NB4 (cell line): ENCODE measurements at regions not wholly inside any gene's neighbourhood (a gene's known extent, or its start where the extent isn't known, plus 50 kb on each side); places are given as distances from the start of the nearest gene placed in this dataset.

ENCODE experiments used
- DNase-seq: peaks from one replicate; pipeline ENCODE4 v3.0.0; 2010; ENCODE audit warnings: low read depth
- H3K4me3 ChIP-seq: one replicate; pipeline ENCODE4 v1.5.1; 2011; ENCODE audit warnings: mild to moderate bottlenecking, low read depth, low read length, moderate library complexity
- CTCF ChIP-seq: IDR thresholded peaks from one replicate; pipeline ENCODE4 v1.5.1; 2012; ENCODE audit warnings: low read depth, low read length
- MAX ChIP-seq: IDR thresholded peaks from 2 replicates; pipeline ENCODE4 v1.6.1; 2011; ENCODE audit warnings: low read depth, low read length
- MYC ChIP-seq: IDR thresholded peaks from 2 replicates; pipeline ENCODE4 v1.6.1; 2011; ENCODE audit warnings: low read depth, low read length
- POLR2A ChIP-seq: IDR thresholded peaks from 2 replicates; pipeline ENCODE4 v1.6.1; 2011; ENCODE audit warnings: mild to moderate bottlenecking; ENCODE audit not compliant: insufficient read length; ENCODE audit errors: extremely low read depth

- H3K4me3 ChIP-seq = no peak overlapping the region
- no peak for DNase-seq
- TF ChIP-seq MYC = no peak
- TF ChIP-seq CTCF = no peak
- TF ChIP-seq POLR2A = no peak
- TF ChIP-seq MAX = no peak
Measured at GRCh38 chr15:66936861-66937582, 128.4 kb upstream of the SMAD3 start.

- TF ChIP-seq MAX = no peak
- no peak for TF ChIP-seq CTCF
- TF ChIP-seq MYC = no peak
- TF ChIP-seq POLR2A = no peak
- no peak for DNase-seq
- H3K4me3 ChIP-seq = no peak overlapping the region
Measured at GRCh38 chr15:66937588-66937987, 127.8 kb upstream of the SMAD3 start.

- TF ChIP-seq MYC (no peak), CTCF (no peak), POLR2A (no peak)
- no peak overlapping the region for H3K4me3 ChIP-seq
- DNase-seq = peak; percentile 32
Measured at GRCh38 chr15:66938114-66938830, 127.1 kb upstream of the SMAD3 start.

- DNase-seq = no peak
- TF ChIP-seq CTCF = no peak
- TF ChIP-seq POLR2A = no peak
- no peak for TF ChIP-seq MYC
- TF ChIP-seq MAX = no peak
- H3K4me3 ChIP-seq = no peak overlapping the region
Measured at GRCh38 chr15:66939016-66939415, 126.4 kb upstream of the SMAD3 start.

- H3K4me3 ChIP-seq = no peak overlapping the region
- no peak for TF ChIP-seq MAX
- TF ChIP-seq CTCF = no peak
- TF ChIP-seq POLR2A = no peak
- no peak for TF ChIP-seq MYC
- DNase-seq = no peak
Measured at GRCh38 chr15:66939451-66940023, 125.9 kb upstream of the SMAD3 start.
